ENCODE measurements at regions not wholly inside any gene's neighbourhood (a gene's known extent, or its start where the extent isn't known, plus 50 kb on each side); places are given as distances from the start of the nearest gene placed in this dataset.
"Not testable (repeated sequence)": the region's sequence is repeated elsewhere in the genome, so short reads cannot be mapped to it uniquely, and the experiment has no call there.

DNA sequence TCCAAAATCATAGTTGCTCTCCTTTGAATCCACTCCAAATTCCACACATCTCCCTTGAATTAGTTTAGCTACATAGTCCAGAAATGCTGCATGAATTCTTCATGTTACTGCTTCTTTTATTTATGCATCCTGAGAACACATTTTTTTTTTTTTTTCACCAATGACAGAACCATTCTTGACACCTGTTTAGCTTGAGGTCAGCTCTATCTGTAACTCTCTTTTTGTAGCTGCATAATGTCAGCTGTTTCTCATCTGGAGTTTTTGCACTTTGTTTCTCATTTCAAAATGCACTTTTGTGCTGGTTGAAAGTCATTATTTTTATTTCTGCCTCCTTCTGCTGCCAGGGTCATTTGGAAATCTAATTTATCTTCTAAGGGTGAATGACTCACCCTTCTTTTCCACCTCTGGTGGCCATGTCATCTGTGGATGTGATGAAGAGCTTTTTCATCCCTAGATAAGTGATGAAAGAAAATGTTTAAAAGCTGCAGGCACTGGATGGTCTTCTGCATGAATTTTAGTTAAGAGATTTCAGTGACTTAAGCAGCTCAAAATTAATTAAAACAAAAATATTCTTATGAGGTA lies 93.7 kb downstream of the JRKL start:
- TF ChIP-seq, protein P1, sequence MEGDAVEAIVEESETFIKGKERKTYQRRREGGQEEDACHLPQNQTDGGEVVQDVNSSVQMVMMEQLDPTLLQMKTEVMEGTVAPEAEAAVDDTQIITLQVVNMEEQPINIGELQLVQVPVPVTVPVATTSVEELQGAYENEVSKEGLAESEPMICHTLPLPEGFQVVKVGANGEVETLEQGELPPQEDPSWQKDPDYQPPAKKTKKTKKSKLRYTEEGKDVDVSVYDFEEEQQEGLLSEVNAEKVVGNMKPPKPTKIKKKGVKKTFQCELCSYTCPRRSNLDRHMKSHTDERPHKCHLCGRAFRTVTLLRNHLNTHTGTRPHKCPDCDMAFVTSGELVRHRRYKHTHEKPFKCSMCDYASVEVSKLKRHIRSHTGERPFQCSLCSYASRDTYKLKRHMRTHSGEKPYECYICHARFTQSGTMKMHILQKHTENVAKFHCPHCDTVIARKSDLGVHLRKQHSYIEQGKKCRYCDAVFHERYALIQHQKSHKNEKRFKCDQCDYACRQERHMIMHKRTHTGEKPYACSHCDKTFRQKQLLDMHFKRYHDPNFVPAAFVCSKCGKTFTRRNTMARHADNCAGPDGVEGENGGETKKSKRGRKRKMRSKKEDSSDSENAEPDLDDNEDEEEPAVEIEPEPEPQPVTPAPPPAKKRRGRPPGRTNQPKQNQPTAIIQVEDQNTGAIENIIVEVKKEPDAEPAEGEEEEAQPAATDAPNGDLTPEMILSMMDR (conservative IDR thresholded peaks at IDR 0.05), result no peak
- no peak overlapping the region for H3K27ac ChIP-seq

DNA sequence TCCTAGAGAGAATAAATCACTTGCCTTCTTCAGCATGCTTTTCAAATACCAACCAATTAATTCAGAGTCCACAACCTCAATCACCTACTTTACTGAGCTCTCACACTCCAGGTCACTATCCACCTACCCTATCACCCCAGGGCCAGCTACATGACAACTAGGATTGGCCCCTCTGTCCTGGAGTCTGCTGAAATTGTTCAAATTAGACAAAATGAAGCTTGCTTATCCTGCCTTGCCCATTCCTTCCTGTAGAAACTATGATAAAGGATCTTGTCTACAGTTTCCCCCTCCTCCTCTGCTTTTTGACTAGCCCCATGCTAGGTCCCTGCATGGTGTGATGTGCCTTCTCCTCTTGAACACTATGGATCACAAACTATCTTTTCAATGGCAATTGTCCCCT lies 94.5 kb downstream of the JRKL start:
- H3K27ac ChIP-seq, result no peak overlapping the region
- TF ChIP-seq, protein P1 (conservative IDR thresholded peaks at IDR 0.05), result no peak

DNA sequence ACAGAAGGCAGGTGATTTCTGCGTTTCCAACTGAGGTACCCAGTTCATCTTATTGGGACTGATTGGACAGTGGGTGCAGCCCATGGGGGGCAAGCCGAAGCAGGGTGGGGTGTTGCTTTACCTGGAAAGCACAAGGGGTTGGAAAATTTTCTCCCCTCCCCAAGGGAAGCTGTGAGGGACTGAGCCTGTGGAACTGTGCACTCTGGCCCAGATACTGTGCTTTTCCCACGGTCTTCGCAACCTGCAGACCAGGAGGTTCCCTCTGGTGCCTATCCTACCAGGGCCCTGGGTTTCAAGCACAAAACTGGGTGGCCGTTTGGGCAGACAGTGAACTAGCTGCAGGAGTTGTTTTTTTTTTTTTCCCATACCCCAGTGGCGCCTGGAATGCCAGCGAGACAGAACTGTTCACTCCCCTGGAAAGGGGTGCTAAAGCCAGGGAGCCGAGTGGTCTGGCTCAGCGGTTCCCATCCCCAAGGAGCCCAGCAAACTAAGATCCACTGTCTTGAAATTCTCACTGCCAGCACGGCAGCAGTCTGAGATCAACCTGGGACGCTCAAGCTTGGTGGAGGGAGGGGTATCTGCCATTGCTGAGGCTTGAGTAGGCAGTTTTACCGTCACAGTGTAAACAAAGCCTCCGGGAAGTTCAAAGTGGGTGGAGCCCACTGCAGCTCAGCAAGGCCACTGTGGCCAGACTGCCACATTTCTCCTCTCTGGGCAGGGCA lies 97.2 kb downstream of the JRKL start:
- TF ChIP-seq, protein P1 (conservative IDR thresholded peaks at IDR 0.05), result no peak
- no peak overlapping the region for H3K27ac ChIP-seq

DNA sequence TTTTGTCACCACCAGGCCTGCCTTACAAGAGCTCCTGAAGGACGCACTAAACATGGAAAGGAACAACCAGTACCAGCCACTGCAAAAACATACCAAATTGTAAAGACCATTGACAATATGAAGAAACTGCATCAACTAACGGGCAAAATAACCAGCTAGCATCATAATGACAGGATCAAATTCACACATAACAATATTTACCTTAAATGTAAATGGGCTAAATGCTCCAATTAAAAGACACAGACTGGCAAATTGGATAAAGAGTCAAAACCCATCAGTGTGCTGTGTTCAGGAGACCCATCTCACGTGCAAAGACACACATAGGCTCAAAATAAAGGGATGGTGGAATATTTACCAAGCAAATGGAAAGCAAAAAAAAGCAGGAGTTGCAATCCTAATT lies 99.1 kb downstream of the JRKL start:
- not testable (repeated sequence) for H3K27ac ChIP-seq

DNA sequence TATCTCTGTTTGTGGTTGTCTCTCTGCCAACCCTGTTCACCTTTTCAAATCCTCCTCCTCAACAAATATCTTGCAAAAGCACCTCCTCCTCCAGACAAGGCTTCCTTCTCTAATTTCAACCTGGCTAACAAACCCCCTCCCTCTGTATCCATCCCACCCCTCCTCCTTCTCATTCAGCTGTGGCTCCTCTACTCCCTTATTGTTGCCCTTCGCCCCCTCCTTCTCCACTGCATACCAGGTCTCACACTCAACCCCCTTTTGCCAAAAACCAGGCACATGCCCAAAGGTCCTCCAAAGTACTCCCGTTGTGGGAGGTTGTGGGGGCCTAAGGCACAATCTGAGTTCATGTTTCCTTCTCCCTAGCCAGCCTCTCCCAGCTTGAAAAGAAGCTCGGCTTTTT lies 110.6 kb downstream of the JRKL start:
- H3K27ac ChIP-seq, result no peak overlapping the region
- TF ChIP-seq, protein P1 (conservative IDR thresholded peaks at IDR 0.05), result no peak

DNA sequence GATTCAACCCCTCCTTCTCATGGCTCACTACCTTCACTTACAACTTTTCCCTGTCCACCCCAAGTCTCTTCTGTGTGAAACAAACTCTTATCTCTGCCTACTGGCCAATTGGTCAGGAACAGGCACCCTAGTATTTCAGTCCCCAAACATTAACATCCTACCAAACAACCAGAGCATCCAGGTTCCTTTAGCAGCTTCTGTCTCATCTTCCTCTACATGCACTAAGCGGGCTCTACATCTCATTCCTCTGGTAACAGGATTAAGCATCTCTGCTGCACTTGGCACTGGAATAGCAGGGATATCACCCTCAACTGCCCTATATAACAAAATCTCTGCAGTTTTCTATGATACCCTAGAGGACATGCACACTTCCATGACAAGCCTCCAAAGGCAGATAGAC lies 116.2 kb downstream of the JRKL start:
- H3K27ac ChIP-seq, result no peak overlapping the region
- TF ChIP-seq, protein P1 (conservative IDR thresholded peaks at IDR 0.05), result no peak

DNA sequence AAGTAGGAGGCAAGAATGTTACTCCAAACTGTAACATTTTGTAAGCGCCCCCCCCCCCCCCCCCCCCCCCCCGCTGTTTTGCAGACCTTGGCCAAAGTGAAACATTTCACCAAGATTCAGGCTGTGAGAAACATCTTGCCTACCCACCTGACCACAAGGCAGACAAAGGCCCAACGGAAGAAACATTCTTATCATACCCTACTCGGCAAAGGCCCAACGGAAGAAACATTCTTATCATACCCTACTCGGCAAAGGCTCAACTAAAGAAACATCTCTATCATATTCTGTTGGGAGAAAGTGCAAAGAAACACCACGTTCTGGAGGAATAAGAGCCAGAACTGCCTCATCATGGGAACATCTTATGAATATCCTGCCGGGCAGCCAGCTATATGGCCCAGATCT lies 117.1 kb downstream of the JRKL start:
- H3K27ac ChIP-seq, result no peak overlapping the region
- TF ChIP-seq, protein P1 (conservative IDR thresholded peaks at IDR 0.05), result no peak

DNA sequence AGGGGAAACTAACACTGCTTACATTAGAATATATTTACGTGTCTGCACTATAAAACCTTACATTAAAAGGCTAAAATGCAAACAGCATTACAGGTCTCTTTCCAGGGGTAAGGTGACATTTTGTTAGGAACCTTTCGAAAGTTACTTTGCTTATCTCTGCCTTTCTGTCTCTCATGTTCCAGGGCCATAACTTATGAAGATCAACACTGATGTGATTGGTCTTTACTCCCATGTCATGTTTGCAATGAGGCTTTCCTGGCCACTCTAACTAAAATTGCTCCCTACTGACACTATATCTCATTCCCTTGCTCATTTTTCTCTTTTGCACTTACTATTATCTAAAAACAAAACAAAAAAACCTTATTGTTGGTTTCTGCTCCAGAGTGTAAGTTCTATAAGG lies 119.0 kb downstream of the JRKL start:
- TF ChIP-seq, protein P1 (conservative IDR thresholded peaks at IDR 0.05), result no peak
- no peak overlapping the region for H3K27ac ChIP-seq
